CD14-positive monocyte (primary cell): ENCODE measurements at regions not wholly inside any gene's neighbourhood (a gene's known extent, or its start where the extent isn't known, plus 50 kb on each side); places are given as distances from the start of the nearest gene placed in this dataset.

Experiments
- DNase-seq, 3 donors: peaks; one replicate each; pipeline ENCODE4 v3.0.0-alpha.2; 2011 to 2022
- H2AFZ ChIP-seq: 2 replicates; pipeline ENCODE4 v1.6.0; 2012; ENCODE audit warnings: mild to moderate bottlenecking, low read depth, low read length, inconsistent platforms; ENCODE audit not compliant: insufficient read depth, poor library complexity, severe bottlenecking
- H3K27ac ChIP-seq, 2 donors: 1 replicate in 1 of 2; 2 replicates in 1 of 2; pipeline ENCODE4 v1.5.1; 2012 to 2013; ENCODE audit warnings: low read length in 2 of 2, control low read depth in 1 of 2, inconsistent platforms in 1 of 2, low read depth in 1 of 2, mild to moderate bottlenecking in 1 of 2
- H3K27me3 ChIP-seq, 2 donors: one replicate each; pipeline versions ENCODE4 v1.6.0 to v1.6.1; 2011 to 2013; ENCODE audit warnings: low read length in 2 of 2; ENCODE audit not compliant: control insufficient read depth in 2 of 2, insufficient read depth in 2 of 2
- H3K36me3 ChIP-seq, 2 donors: replicated peaks in 1 of 2; 1 replicate in 1 of 2; 2 replicates in 1 of 2; pipeline versions ENCODE4 v1.5.1 to v1.6.1; 2012 to 2013; ENCODE audit warnings: low read length in 2 of 2, control low read depth in 1 of 2, inconsistent platforms in 1 of 2, mild to moderate bottlenecking in 1 of 2; ENCODE audit not compliant: insufficient read depth in 2 of 2, control insufficient read depth in 1 of 2
- H3K4me1 ChIP-seq, 2 donors: 1 replicate in 1 of 2; 2 replicates in 1 of 2; pipeline versions ENCODE4 v1.5.1 to v1.6.1; 2012 to 2013; ENCODE audit warnings: low read length in 2 of 2, control low read depth in 1 of 2, inconsistent platforms in 1 of 2, mild to moderate bottlenecking in 1 of 2, moderate library complexity in 1 of 2; ENCODE audit not compliant: insufficient read depth in 2 of 2, control insufficient read depth in 1 of 2
- H3K4me2 ChIP-seq: replicated peaks from 2 replicates; pipeline ENCODE3; 2012; ENCODE audit warnings: low read length, moderate library complexity, mild to moderate bottlenecking; ENCODE audit not compliant: poor library complexity, severe bottlenecking; ENCODE audit errors: extremely low read depth
- H3K4me3 ChIP-seq, 3 experiments: fragments of 200-600 bp in 1 of 3; sonication (generic) in 1 of 3; replicated peaks in 1 of 3; 1 replicate in 2 of 3; 2 replicates in 1 of 3; pipeline ENCODE4 v1.5.1; 2011 to 2013; ENCODE audit warnings: low read length in 3 of 3, mild to moderate bottlenecking in 3 of 3, control low read depth in 2 of 3, low read depth in 2 of 3, inconsistent platforms in 1 of 3, moderate library complexity in 1 of 3
- H3K79me2 ChIP-seq: 2 replicates; pipeline ENCODE4 v1.6.0; 2012; ENCODE audit warnings: mild to moderate bottlenecking, control low read depth, inconsistent platforms, low read length, moderate library complexity; ENCODE audit not compliant: insufficient read depth
- H3K9ac ChIP-seq: 2 replicates; pipeline ENCODE4 v1.6.0; 2017; ENCODE audit warnings: low read length, mild to moderate bottlenecking; ENCODE audit not compliant: insufficient read depth, poor library complexity, severe bottlenecking
- H3K9me3 ChIP-seq, 2 donors: replicated peaks in 1 of 2; 1 replicate in 1 of 2; 2 replicates in 1 of 2; pipeline versions ENCODE4 v1.5.1 to v1.6.1; 2012 to 2013; ENCODE audit warnings: low read length in 2 of 2, control low read depth in 1 of 2; ENCODE audit not compliant: control insufficient read depth in 1 of 2, insufficient read depth in 1 of 2
- H4K20me1 ChIP-seq: 2 replicates; pipeline ENCODE4 v1.6.0; 2012; ENCODE audit warnings: mild to moderate bottlenecking, low read length, control low read depth, moderate library complexity; ENCODE audit not compliant: insufficient read depth
- H3K27ac Mint-ChIP-seq, 7 donors: one replicate each; pipeline ENCODE4 v1.8.0; 2020; ENCODE audit warnings: mild to moderate bottlenecking in 7 of 7, mixed read lengths in 7 of 7, moderate library complexity in 6 of 7, inconsistent platforms in 2 of 7
- H3K27me3 Mint-ChIP-seq, 3 donors: one replicate each; pipeline ENCODE4 v1.8.0; 2021 to 2022; ENCODE audit warnings: low read depth in 3 of 3, mild to moderate bottlenecking in 3 of 3, mixed read lengths in 3 of 3, moderate library complexity in 3 of 3, inconsistent platforms in 1 of 3
- H3K36me3 Mint-ChIP-seq, 2 donors: one replicate each; pipeline ENCODE4 v1.8.0; 2020; ENCODE audit warnings: mixed read lengths in 2 of 2, inconsistent platforms in 1 of 2, mild to moderate bottlenecking in 1 of 2
- H3K4me1 Mint-ChIP-seq: one replicate; pipeline ENCODE4 v1.8.0; 2020; ENCODE audit warnings: mild to moderate bottlenecking, mixed read lengths
- H3K4me3 Mint-ChIP-seq, 2 donors: one replicate each; pipeline ENCODE4 v1.8.0; 2020; ENCODE audit warnings: mild to moderate bottlenecking in 2 of 2, mixed read lengths in 2 of 2, moderate library complexity in 1 of 2
- H3K9me3 Mint-ChIP-seq, 7 donors: one replicate each; pipeline ENCODE4 v1.8.0; 2020 to 2022; ENCODE audit warnings: mixed read lengths in 7 of 7, mild to moderate bottlenecking in 6 of 7, moderate library complexity in 6 of 7, inconsistent platforms in 2 of 7
- CTCF ChIP-seq: fragments of 200-600 bp; IDR thresholded peaks from one replicate; pipeline ENCODE4 v1.8.0; 2022; ENCODE audit warnings: antibody characterized with exemption, mild to moderate bottlenecking
- WGBS: methylation state at CpG from one replicate; pipeline ENCODE4 v1.1.5; 2013; ENCODE audit warnings: missing lambda C conversion rate; ENCODE audit not compliant: insufficient coverage; 5-methylcytosine and 5-hydroxymethylcytosine counted together
- intact Hi-C, 2 donors: fragments of 100-400 bp; cut with micrococcal nuclease; formaldehyde crosslinking; loops; one replicate each; pipeline versions ENCODE4 v1.15.0 to v1.15.1; 2023

DNA sequence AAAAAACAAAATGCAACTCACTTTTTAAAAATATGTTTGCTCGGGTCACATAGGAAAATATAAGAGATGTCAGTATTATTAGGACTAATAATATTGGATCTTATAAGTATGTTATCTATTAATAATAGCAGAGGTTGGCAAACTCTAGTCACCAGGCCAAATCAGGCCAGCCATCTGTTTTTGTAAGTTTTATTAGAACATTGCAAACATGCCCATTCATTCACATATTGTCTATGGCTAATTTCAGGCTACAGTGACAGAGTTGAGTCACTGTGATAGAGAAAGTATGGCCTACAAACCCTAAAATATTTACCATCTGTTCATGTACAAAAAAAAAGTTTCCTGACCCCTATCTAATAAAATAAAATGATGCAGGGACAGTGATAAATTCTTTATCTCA is 97.7 kb upstream of the CDH6 start:
- no peaks in the 10 kb centered on the region for H3K36me3 ChIP-seq
- no peaks in the 10 kb centered on the region for H3K4me1 Mint-ChIP-seq
- no peak overlapping the region for H3K27ac ChIP-seq
- no peak overlapping the region for H3K4me3 ChIP-seq
- H2AFZ ChIP-seq = no peak overlapping the region
- H3K4me1 ChIP-seq = no peaks in the 10 kb centered on the region
- no peaks in the 10 kb centered on the region for H3K79me2 ChIP-seq
- H3K4me3 Mint-ChIP-seq = no peak overlapping the region
- H3K36me3 Mint-ChIP-seq = no peaks in the 10 kb centered on the region
- no peak overlapping the region for H3K27ac Mint-ChIP-seq
- H3K27me3 ChIP-seq = no peaks in the 10 kb centered on the region
- no peak overlapping the region for H3K4me2 ChIP-seq
- intact Hi-C loops = no loop called here
- H4K20me1 ChIP-seq = no peaks in the 10 kb centered on the region
- no CpG with 5 or more reads among the region's 1 CpG for WGBS
- peaks cover 0 to 11% (median 2%) of the 10 kb centered on the region in 7 donors for H3K9me3 Mint-ChIP-seq
- no peaks in the 10 kb centered on the region for H3K9me3 ChIP-seq
- no peak for TF ChIP-seq CTCF
- peaks cover 0 to 5% (median 1%) of the 10 kb centered on the region in 3 donors for H3K27me3 Mint-ChIP-seq
- DNase-seq = no peak
- H3K9ac ChIP-seq = no peak overlapping the region

DNA sequence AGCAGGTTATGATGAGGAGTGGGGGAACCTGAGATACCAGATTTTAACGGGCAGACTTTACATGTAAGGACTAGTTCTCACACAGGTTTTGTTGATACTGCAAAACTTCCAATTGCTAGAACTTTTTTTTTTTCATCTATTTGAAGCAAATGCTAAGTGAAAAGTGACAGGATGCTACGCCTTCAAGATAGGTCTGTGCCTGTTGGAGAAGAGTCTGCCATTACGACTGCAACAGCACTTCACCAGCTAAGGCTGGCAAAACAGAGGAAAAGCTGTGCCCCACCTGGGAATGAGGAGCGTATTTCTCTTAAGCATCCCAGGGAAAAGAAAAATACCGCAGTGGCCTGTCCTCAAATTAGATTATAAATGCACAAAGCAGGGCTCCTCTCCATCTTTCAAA is 102.0 kb upstream of the CDH6 start:
- Mint-ChIP-seq H3K36me3 (no peaks in the 10 kb centered on the region), H3K9me3 (peaks cover 0 to 12% (median 2%) of the 10 kb centered on the region in 7 donors), H3K27me3 (peaks cover 0 to 3% (median 0%) of the 10 kb centered on the region in 3 donors), H3K27ac (no peak overlapping the region), H3K4me3 (no peak overlapping the region), H3K4me1 (no peaks in the 10 kb centered on the region)
- Histone ChIP-seq H3K4me1 (no peaks in the 10 kb centered on the region), H3K27ac (no peak overlapping the region), H3K79me2 (no peaks in the 10 kb centered on the region), H3K9ac (no peak overlapping the region), H3K4me3 (no peak overlapping the region), H3K9me3 (no peaks in the 10 kb centered on the region), H3K36me3 (no peaks in the 10 kb centered on the region), H4K20me1 (no peaks in the 10 kb centered on the region), H3K27me3 (no peaks in the 10 kb centered on the region), H2AFZ (no peak overlapping the region), H3K4me2 (no peak overlapping the region)
- WGBS = 100% methylated on average over 3 of the region's 5 CpGs
- TF ChIP-seq CTCF = no peak
- no peak for DNase-seq
- intact Hi-C loops = no loop called here
